Natural killer cell (primary cell): ENCODE measurements at regions not wholly inside any gene's neighbourhood (a gene's known extent, or its start where the extent isn't known, plus 50 kb on each side); places are given as distances from the start of the nearest gene placed in this dataset.

Experiments used
- ATAC-seq, 3 donors: fragments of 150-1000 bp in 2 of 3; fragments of 200-7000 bp in 1 of 3; cut with Tn5 transposase; 1 replicate in 1 of 3; 2 replicates in 2 of 3; pipeline ENCODE4 v1.10.0; 2021; ENCODE audit warnings: mild to moderate bottlenecking in 2 of 3, moderate library complexity in 2 of 3
- DNase-seq, 2 donors: peaks; one replicate each; pipeline versions ENCODE4 v3.0.0 to v3.0.0-alpha.2; 2013 to 2021; ENCODE audit warnings: mixed read lengths in 1 of 2
- H3K27ac ChIP-seq: one replicate; pipeline ENCODE4 v1.5.1; 2013; ENCODE audit warnings: mild to moderate bottlenecking, low read length
- H3K27me3 ChIP-seq: one replicate; pipeline ENCODE4 v1.6.1; 2013; ENCODE audit warnings: low read length; ENCODE audit not compliant: control insufficient read depth, insufficient read depth
- H3K36me3 ChIP-seq: one replicate; pipeline ENCODE4 v1.6.1; 2013; ENCODE audit warnings: low read length; ENCODE audit not compliant: control insufficient read depth, insufficient read depth
- H3K4me1 ChIP-seq: one replicate; pipeline ENCODE4 v1.6.1; 2013; ENCODE audit warnings: low read length; ENCODE audit not compliant: control insufficient read depth, insufficient read depth
- H3K4me3 ChIP-seq: one replicate; pipeline ENCODE4 v1.5.1; 2013; ENCODE audit warnings: low read length
- H3K9me3 ChIP-seq: one replicate; pipeline ENCODE4 v1.6.1; 2013; ENCODE audit warnings: low read length; ENCODE audit not compliant: control insufficient read depth, insufficient read depth
- H3K27ac Mint-ChIP-seq, 2 donors: one replicate each; pipeline ENCODE4 v1.8.0; 2022; ENCODE audit warnings: mild to moderate bottlenecking in 2 of 2, mixed read lengths in 2 of 2, moderate library complexity in 1 of 2
- H3K27me3 Mint-ChIP-seq, 2 donors: one replicate each; pipeline ENCODE4 v1.8.0; 2022; ENCODE audit warnings: low read depth in 2 of 2, mixed read lengths in 2 of 2
- H3K36me3 Mint-ChIP-seq: one replicate; pipeline ENCODE4 v1.8.0; 2022; ENCODE audit warnings: mixed read lengths
- H3K4me1 Mint-ChIP-seq, 2 donors: one replicate each; pipeline ENCODE4 v1.8.0; 2022; ENCODE audit warnings: mixed read lengths in 2 of 2
- H3K4me3 Mint-ChIP-seq: one replicate; pipeline ENCODE4 v1.8.0; 2022; ENCODE audit warnings: mild to moderate bottlenecking, moderate library complexity, mixed read lengths
- H3K9me3 Mint-ChIP-seq, 2 donors: one replicate each; pipeline ENCODE4 v1.8.0; 2022; ENCODE audit warnings: mixed read lengths in 2 of 2
- WGBS: methylation state at CpG from one replicate; pipeline ENCODE4 v1.1.7; 2013; ENCODE audit warnings: missing lambda C conversion rate; ENCODE audit not compliant: insufficient coverage; 5-methylcytosine and 5-hydroxymethylcytosine counted together
- intact Hi-C: fragments of 100-400 bp; cut with micrococcal nuclease; formaldehyde crosslinking; loops from one replicate; pipeline ENCODE4 v1.14.2; 2022
- TF ChIP-seq, protein P1 (sequence below): fragments of 200-600 bp; IDR thresholded peaks from one replicate; pipeline ENCODE4 v1.8.0; 2022; ENCODE audit warnings: antibody characterized with exemption

DNA sequence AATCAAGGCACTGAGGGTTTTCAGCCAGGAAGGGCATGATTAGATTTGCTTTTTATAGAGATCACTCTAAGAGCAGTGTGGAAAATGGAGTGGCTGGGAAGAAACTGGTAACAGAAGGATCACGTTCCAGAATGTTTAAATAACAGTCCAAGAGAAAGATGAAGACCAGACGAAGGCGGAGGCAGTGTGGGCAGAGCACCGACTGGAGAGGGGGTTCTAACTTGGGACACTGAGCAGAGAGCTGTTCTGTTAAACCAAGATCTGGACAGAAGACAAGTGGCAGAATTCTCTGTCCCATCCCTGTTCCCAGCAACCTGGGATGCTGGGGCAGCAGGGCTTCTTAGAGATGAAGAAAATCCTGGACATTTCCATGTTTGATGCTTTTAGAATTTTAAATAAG, 249.1 kb upstream of the NR4A3 start:
- WGBS, result 90% methylated on average over 4 of the region's 4 CpGs
- TF ChIP-seq, protein P1, sequence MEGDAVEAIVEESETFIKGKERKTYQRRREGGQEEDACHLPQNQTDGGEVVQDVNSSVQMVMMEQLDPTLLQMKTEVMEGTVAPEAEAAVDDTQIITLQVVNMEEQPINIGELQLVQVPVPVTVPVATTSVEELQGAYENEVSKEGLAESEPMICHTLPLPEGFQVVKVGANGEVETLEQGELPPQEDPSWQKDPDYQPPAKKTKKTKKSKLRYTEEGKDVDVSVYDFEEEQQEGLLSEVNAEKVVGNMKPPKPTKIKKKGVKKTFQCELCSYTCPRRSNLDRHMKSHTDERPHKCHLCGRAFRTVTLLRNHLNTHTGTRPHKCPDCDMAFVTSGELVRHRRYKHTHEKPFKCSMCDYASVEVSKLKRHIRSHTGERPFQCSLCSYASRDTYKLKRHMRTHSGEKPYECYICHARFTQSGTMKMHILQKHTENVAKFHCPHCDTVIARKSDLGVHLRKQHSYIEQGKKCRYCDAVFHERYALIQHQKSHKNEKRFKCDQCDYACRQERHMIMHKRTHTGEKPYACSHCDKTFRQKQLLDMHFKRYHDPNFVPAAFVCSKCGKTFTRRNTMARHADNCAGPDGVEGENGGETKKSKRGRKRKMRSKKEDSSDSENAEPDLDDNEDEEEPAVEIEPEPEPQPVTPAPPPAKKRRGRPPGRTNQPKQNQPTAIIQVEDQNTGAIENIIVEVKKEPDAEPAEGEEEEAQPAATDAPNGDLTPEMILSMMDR, result no peak

DNA sequence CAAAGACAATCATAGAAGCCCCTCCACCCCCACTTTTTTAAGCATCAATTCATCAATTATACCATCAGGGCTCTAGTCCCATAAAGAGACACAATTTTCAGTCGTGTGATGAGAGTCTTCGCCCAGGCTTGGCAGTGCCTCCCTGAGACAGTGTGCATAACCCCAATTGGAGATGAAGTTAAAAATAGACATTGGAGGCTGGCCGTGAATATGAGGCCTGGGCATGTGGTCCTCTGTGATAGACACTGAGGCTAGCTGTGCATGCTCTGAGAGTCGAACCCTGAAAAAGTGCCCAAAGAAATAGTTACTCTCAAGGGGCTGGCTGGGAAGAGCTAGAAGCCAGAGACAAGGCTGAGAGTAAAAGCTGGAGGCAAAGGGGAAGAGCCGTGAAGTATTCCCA, 248.6 kb upstream of the NR4A3 start:
- Mint-ChIP-seq H3K27me3 (peaks cover 0 to 6% of the 10 kb centered on the region in 2 donors), H3K4me1 (no peaks in the 10 kb centered on the region), H3K4me3 (no peak overlapping the region), H3K36me3 (no peaks in the 10 kb centered on the region), H3K9me3 (no peaks in the 10 kb centered on the region), H3K27ac (no peak overlapping the region)
- intact Hi-C loops, result no loop called here
- ATAC-seq, result no peak
- no peak for DNase-seq
- WGBS, result 89% methylated on average over 5 of the region's 5 CpGs
- Histone ChIP-seq H3K36me3 (no peaks in the 10 kb centered on the region), H3K4me3 (no peak overlapping the region), H3K4me1 (no peaks in the 10 kb centered on the region), H3K27me3 (no peaks in the 10 kb centered on the region), H3K9me3 (no peaks in the 10 kb centered on the region), H3K27ac (no peak overlapping the region)
- TF ChIP-seq, protein P1, result no peak

More for the DNA sequence above, 249.1 kb upstream of the NR4A3 start:
- Mint-ChIP-seq H3K27ac (no peak overlapping the region), H3K9me3 (no peaks in the 10 kb centered on the region), H3K4me3 (no peak overlapping the region), H3K4me1 (no peaks in the 10 kb centered on the region), H3K36me3 (no peaks in the 10 kb centered on the region), H3K27me3 (peaks cover 0 to 7% of the 10 kb centered on the region in 2 donors)
- H3K36me3 ChIP-seq, result no peaks in the 10 kb centered on the region
- DNase-seq, result no peak
- no peak overlapping the region for H3K4me3 ChIP-seq
- intact Hi-C loops, result no loop called here
- ATAC-seq, result no peak
- no peaks in the 10 kb centered on the region for H3K27me3 ChIP-seq
- H3K4me1 ChIP-seq, result no peaks in the 10 kb centered on the region
- no peak overlapping the region for H3K27ac ChIP-seq
- H3K9me3 ChIP-seq, result no peaks in the 10 kb centered on the region

DNA sequence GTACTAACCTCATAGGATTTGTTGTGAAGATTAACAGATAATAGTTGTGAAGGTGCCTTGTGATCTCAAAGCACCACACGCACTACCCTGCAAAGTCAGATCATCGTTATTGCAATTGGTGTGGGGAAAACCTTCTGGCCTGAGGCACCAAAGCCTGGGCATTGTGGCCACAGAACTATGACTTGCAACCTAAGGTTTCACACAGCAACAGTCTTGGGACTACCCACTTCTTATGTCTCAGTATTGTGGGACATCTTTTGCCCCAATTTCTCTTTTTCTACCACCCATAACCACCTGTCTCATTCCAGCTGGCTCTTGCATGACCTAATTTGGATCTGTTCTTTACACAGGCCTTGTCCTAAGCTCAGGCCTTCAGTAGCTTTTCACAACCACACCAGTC, 247.8 kb upstream of the NR4A3 start:
- H3K27me3 Mint-ChIP-seq, result peaks cover 0 to 6% of the 10 kb centered on the region in 2 donors
- Histone ChIP-seq H3K27me3 (no peaks in the 10 kb centered on the region), H3K4me3 (no peak overlapping the region), H3K4me1 (no peaks in the 10 kb centered on the region), H3K27ac (no peak overlapping the region), H3K9me3 (no peaks in the 10 kb centered on the region), H3K36me3 (no peaks in the 10 kb centered on the region)
- H3K9me3 Mint-ChIP-seq, result no peaks in the 10 kb centered on the region
- no peaks in the 10 kb centered on the region for H3K36me3 Mint-ChIP-seq
- WGBS, result 58% methylated on average over 2 of the region's 2 CpGs
- ATAC-seq (no peak), DNase-seq (no peak)
- TF ChIP-seq, protein P1, result no peak
- no peak overlapping the region for H3K4me3 Mint-ChIP-seq
- no peak overlapping the region for H3K27ac Mint-ChIP-seq
- intact Hi-C loops, result no loop called here
- no peaks in the 10 kb centered on the region for H3K4me1 Mint-ChIP-seq

DNA sequence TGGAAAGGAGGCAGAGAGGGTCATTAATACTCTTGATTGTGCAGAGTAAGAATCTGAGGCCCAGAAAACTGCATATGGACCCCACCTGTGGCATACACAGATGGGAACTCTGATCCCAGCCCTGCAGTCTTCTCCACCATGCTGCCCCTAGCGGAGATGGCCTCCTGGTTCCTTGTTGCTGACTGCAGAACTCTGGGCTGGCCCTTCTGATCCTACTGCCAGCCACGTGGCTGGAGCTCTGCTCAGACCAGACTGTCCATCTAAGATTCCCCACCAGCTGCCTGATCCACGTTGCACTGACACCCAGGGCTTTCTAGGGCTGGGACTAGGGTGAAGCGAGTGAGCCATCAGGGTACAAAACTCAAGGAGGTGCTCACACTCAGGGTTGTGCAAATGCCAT, 245.7 kb upstream of the NR4A3 start:
- no peaks in the 10 kb centered on the region for H3K4me1 Mint-ChIP-seq
- intact Hi-C loops, result no loop called here
- TF ChIP-seq, protein P1, result no peak
- H3K4me3 Mint-ChIP-seq, result no peak overlapping the region
- no peak for DNase-seq
- 84% methylated on average over 4 of the region's 4 CpGs for WGBS
- H3K4me3 ChIP-seq, result no peak overlapping the region
- H3K36me3 Mint-ChIP-seq, result no peaks in the 10 kb centered on the region
- H3K9me3 ChIP-seq, result no peaks in the 10 kb centered on the region
- no peak overlapping the region for H3K27ac ChIP-seq
- H3K27me3 ChIP-seq, result no peaks in the 10 kb centered on the region
- ATAC-seq, result no peak
- no peak overlapping the region for H3K27ac Mint-ChIP-seq
- H3K9me3 Mint-ChIP-seq, result no peaks in the 10 kb centered on the region
- H3K36me3 ChIP-seq, result no peaks in the 10 kb centered on the region
- H3K4me1 ChIP-seq, result no peaks in the 10 kb centered on the region
- H3K27me3 Mint-ChIP-seq, result no peaks in the 10 kb centered on the region
